SK-MEL-5 (cell line): ENCODE measurements at regions not wholly inside any gene's neighbourhood (a gene's known extent, or its start where the extent isn't known, plus 50 kb on each side); places are given as distances from the start of the nearest gene placed in this dataset.

Experiments
- DNase-seq: peaks from one replicate; pipeline ENCODE4 v3.0.0-alpha.2; 2016; ENCODE audit warnings: low read depth, low spot score
- in situ Hi-C: cut with HindIII; loops from 2 replicates; pipeline ENCODE4 v1.10.0; 2016; ENCODE audit warnings: low sequenced_read_pairs, high pct_unique_total_duplicates, low pct_unique_long_range_greater_than_20kb

DNA sequence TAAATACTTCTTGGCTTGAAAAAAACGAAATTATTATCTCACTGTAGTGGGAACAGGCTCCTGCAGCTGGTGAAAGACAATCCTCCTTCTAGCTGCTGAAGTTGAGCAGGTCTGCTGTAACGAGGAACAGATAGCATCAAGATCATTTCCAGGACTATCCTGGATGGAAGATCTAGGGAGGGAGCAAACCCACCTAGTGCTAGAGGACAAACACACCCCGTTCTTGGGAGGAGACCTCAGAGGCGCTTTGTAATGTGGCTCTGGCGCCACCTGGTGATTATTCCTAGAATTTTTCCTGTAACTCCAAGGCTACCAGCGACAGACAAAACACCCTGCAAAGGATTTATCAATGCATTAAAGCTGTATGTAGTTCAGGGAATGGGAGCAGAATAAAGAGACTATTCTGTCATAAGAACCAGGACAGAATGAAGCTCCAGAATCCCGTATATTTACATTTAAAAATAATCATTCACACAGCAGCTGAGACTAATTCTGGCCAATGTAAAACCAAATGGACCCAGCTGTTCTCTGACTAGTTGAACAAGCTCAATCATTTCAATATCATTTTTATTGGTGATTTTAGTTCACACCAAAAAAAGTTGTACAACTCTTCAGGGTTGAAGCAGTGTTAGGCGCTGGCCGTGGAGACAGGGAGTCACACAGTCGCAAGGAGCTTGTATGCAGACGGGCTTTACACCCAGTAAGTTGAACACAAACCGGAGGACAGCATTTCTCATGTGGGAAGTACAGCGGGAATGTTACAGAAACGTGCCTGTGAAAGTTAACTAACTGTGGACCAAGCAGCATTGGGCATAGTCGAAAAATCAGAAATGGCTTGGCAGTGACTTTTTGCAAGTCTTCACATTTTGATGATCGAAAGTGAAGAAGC is 290.3 kb downstream of the TRIB2 start:
- in situ Hi-C loops = no loop called here
- DNase-seq = peak; percentile 95

DNA sequence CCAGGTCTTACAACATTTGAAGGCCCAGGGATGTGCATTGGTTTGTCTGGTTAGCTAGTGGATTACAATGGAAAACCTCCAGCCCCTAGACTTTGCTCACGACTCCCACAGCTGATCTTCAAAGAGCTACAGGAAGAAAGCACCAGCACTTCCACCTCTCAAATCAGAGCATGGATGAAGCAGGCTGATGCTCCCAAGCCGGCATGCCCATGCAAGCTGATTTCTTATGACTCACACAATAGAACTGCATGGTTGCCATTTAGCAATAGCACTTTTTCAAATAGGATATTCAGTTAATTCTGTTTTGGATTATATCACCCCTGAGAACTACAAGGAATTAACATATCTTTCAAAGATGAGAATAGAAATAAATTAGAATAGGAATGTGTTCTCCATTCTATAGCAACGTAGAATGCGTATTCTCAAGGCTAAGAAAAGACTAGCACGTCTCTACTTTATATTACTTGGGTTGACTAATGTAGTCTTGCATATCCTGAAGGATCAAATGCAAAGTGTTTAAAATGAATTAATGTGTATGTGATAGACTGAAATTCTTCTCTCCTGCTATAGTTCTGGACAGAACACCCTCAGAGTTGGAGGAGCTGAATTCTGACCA is 292.4 kb downstream of the TRIB2 start:
- in situ Hi-C loops = no loop called here
- no peak for DNase-seq

DNA sequence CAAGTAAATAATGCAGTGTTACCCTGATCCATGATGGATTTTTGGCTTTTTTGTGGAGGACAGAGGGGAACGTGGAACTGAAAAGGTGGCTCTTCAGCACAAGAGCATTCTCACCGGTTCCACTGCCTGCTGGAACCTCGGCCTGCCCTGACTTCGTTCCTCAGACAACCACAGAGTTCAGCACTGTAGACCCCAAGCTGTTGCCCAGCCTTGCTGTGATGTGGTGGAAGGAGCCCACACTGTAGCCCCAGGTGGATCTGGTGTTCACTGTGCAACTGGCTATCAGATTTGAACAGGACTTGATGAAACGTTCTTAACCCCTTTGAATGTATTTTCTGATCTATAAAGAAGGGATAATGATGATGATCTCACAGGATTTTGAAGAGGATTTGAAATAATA is 293.5 kb downstream of the TRIB2 start:
- DNase-seq = no peak
- in situ Hi-C loops = no loop called here

DNA sequence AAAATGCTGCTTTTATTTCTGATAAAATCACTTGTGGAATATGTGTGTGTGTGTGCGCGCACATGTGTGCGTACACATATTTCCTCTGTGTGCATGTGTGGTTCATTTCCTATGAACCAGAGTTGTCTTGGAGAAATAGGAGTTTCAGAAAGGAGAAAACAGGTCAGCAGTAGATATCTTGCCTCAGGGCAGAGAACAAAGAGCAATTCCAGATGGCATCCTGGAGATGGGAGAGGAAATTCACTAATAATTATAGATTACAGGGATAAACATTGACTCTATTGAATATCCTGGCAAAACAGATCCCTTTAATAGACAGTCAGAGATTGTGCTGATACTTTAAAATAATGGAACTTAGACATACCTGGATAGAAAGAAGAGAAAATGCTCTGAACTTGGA is 298.0 kb downstream of the TRIB2 start:
- DNase-seq = no peak
- in situ Hi-C loops = no loop called here

DNA sequence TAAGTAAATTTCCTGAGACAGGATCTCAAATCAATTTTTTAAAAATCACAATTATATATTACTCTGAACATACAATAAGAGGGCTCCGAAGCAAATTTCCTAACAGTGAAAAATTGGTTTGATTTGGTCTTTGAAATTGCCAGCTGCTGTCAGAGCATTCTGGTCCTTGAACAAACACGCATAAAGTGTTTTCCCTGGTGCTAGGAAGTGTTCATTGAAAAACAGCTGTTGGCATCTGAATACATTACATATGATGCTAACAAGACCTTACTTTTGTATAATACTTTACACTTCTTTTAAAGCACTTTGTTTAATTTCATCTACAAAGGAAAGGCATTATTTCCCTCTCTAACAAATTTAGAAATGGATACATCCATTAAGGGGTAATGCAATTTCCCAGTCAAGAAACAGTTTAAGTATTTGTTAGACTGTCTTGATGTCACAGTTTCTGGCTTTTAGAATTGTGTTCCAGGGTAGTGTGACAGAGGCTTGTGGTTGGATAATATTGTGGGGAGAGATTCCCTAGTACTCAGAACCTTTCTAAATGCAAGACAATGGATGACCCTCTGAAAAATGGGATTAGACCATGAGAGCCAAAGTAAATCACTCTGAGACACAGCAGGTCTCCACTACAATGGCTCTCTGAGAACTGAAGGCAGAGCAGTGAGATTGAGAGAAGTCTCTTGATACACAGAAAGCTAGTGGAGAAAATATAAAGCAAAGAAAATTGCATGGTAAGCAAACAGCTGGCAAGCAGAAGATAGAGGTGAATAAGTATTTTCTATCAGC is 299.0 kb downstream of the TRIB2 start:
- DNase-seq = no peak
- in situ Hi-C loops = no loop called here

DNA sequence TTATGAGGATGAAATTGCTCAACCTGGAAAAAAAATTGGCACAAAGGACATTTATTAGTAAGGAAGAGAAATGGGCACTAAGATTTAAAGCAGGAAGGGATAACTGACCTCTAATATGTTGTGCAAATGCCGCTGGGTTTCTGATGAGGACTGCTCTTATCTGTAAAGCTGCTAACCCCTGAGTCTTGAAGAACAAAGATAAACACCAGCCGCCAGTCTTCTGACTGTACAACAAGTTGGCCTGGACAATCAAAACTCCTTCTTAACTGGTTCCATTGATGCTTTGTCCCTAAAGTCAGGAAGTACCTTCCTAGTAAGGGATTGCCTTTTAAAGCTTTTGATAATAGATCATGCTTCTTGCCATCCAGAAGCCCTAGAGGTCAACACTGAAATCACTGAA is 301.8 kb downstream of the TRIB2 start:
- DNase-seq = no peak
- in situ Hi-C loops = no loop called here

DNA sequence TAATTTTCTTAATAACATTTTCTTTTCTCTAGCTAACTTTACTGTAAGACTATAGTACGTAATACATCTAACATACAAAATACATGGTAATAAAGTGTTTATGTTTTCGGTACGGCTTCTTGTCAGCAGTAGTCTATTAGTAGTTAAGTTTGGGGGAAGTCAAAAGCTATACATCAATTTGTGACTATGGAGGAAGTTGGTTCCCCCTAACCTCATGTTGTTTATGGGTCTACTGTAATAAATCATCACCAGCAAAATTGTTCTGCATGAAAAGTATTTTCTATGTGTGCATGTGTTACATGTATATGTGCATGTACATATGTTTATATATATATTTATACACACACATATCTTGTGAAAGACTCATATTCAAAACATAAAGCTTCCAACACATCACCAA is 303.0 kb downstream of the TRIB2 start:
- in situ Hi-C loops = no loop called here
- DNase-seq = no peak

DNA sequence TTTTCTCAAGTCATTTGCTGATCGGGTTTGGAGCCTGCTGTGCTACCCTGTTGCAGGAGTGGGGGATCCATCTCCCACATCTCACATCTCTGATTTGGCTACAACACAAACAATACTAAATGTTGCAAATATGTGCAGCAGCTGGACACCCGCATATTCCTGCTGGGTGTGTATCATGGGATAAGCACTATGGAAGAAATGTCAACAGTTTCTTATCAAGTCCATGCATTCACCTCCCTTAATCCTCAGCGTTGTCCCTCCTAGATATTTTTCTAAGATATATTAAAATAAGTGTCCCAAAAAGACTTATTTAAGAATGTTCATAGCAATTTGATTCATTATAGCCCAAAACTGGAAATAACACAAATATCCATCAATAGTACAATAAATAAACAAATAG is 303.7 kb downstream of the TRIB2 start:
- in situ Hi-C loops = no loop called here
- DNase-seq = no peak

DNA sequence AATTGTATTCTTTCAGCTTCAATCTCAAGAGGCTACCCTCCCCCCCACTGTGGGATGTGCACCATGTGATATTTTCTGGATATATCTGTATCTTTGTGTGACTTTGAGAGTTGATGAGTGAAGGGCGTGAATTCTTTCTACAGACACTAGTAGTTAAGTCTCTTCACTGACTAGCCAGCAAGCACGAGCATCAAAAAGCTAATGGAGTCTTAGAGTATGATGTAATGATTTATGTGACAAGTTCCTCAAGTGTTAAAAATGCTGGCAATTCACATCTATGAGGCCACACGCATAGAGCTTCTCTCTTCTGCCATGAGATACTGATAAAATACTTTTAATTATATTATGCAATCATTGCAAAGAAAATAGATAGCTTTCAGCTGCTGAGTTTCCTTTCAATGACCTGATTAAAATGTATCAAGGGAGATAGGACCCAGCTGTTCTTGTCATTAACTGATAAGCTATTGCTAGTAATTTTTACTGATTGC is 304.8 kb downstream of the TRIB2 start:
- no peak for DNase-seq
- in situ Hi-C loops = no loop called here

DNA sequence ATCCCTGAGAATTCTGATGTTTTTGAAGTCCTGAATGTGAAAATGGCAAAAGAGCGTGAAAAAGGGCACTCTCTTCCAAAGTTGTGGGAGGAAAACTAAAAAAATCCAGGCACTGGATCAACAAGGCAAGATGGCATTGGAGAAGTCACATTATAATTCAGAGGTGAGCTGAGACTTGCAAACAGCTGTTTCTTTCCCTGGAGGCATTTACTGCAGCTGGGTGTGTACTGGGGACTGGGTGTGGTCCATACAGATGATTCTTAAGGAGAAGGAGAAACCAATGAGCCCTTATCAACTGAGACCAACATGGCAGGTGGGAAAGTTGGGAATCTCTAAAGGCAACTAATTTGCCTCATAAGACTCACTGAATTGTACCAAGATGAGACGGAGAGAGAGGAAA is 313.9 kb downstream of the TRIB2 start:
- in situ Hi-C loops = no loop called here
- DNase-seq = no peak

DNA sequence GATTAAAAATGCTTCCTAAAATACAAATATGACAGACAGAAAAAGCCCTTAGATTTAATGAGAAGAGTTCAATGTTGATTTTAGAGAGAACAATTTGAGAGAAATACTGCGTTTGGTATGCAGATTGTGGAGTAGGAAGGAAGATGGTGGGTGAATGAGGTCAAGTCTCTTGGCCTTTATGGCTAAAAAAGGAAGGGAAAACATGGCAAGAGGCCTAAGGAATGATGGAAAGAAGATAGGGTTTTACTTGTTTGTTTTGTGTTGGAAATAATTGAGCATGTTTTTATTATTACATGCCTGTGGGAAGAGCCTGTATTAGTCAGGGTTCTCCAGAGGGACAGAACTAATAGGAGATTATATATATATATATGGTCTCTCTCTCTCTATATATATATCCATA is 318.1 kb downstream of the TRIB2 start:
- in situ Hi-C loops = no loop called here

DNA sequence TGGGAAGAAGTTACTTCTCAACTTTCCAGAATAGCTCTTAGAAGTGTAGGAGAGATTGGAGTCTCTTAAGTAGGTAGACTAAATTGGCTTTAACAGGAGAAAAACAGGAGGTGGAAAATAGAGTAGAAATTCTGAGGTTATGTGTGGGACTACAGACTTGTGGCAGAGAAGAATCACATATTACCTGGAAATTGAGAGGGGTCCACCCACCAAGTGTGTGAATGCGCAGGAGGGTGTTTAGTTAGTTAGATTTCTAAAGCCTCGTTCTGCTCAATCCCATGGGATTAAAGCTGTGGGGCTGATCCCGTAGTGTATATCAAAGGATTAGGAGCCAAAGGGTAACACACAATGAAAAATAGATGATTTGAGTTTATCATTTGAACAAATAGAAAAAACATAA is 319.1 kb downstream of the TRIB2 start:
- DNase-seq = no peak
- in situ Hi-C loops = no loop called here

More for the DNA sequence above, 318.1 kb downstream of the TRIB2 start:
- no peak for DNase-seq

DNA sequence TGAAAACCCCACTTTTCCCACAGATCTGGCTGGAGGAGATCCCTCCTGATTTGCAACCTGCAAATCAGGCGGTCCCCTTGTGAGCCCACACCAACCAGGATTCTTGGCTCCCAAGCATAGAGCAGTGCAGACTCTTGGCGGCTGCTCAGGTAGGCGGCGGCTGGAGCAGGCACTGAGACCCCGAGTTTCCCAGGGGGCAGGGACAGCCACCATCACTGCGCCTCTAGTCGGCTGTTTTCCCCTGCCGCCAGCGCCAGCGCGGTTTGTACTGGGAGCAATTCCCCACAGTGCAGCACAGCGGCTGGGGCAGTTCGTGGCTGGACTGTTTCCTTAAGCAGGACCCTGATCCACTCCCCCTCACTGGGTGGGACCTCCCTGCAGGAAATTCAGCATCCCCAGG is 323.3 kb downstream of the TRIB2 start:
- in situ Hi-C loops = no loop called here
- DNase-seq = no peak

DNA sequence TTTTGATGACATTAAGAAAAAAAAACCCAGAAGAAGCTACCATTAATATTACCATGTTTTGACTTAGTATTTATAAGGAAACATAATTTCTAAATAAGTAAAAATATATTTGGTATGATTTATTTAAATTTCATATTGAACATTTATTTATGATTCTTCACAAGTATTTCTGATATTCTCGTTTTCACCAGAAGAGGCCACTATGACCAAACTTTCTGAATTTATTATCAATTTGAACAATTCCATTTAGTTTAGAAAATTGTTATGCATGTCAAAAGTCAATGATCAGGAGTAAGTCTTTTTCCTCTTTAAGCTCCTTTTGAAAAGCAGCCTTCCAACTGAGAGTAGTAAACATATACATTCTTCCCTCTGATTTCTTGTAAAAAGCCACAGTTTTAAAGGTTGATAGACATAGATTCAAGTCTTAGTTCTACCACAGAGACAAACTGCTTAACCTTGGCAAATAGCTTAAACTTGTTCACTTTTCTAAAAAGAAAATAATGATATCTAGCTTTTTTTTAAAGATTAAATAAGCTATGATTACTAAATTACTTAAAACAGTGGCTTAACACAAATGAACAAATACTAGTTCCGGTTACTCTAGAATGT is 329.9 kb downstream of the TRIB2 start:
- DNase-seq = peak; percentile 49
- in situ Hi-C loops = no loop called here

DNA sequence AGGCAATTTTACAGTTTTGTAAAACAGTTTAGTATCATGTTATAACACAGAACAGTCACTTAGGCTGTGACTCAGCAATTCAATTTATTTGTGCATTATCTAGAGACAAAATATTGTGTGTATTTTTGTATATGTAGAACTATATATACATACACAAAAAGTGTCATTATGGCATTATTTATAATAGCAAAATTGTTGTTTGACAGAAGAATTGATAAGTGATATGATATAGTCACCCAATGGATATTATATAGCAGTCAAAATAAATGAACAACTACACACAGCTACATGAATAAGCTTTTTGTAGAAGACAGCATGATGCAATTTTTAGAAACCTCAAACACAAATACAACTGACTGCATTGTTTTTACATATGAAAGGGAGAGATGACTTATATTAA is 334.0 kb downstream of the TRIB2 start:
- peak; percentile 87 for DNase-seq

DNA sequence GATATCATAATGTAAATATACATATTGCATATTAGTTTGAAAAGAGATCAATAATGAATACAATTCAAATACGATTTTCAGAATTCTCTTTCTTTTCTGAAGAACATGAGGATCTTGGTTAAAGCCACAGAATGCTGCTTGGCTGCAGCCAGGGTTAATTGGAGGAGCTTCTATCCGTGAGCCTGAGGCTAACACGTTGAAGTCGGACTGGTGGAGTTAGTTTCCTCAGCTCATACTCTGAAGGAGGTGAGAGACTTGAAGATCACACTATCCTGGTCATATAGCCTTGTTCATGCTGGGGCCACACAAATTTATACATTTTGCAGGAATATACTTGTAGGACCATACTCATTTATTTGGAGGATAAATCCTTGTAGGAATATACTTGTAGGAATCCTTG is 335.8 kb downstream of the TRIB2 start:
- peak; percentile 13 for DNase-seq
- in situ Hi-C loops = no loop called here

More for the DNA sequence above, 334.0 kb downstream of the TRIB2 start:
- in situ Hi-C loops = no loop called here

DNA sequence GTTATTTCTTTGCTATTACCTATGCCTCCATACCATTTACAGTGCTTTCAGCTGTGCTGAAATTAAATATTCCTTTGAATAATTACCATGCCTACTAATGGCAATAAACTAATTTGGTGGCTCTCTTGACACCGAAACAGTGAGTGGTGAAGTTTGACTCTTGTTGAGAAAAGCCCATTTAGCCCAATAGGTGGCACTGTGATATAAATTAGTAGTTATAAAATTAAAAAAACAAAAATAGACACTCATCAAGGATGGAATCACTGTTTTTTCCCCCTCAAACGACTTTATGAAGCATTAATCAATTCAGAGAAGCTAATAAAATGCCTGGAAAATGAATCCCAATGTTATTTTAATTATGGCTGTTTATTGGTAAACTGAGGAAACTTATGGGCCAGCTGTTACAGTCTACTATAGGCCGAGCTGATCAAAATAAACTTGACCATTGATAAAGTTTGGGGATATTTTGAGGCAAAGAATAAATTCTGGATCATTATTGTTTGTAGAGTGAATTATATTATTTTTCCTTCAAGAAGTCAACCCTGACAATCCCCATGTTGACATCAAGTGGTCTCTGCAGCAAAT is 339.6 kb downstream of the TRIB2 start:
- in situ Hi-C loops = no loop called here
- peak; percentile 64 for DNase-seq

DNA sequence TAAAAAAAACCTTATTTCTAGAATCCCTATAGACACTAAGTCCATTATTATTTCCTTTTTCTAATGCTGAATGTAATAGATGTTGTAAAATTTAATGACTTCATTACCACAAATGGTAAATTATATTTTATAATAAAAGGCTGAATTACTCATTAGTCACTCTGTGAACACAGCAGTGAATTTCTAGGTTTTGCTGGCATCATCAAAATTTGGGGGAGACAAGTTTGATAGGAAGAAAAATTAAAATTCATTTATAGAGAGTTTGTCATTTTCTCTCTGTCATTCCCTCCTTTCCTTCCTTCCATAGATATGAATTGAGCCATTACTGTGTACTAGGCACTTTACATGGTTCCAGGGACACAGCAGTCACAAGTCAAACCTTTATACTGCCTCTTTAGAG is 340.9 kb downstream of the TRIB2 start:
- in situ Hi-C loops = no loop called here

More for the DNA sequence above, 340.9 kb downstream of the TRIB2 start:
- DNase-seq = no peak
